Calu3 (cell line): ENCODE measurements at regions not wholly inside any gene's neighbourhood (a gene's known extent, or its start where the extent isn't known, plus 50 kb on each side); places are given as distances from the start of the nearest gene placed in this dataset.

Experiments used
- BruUV-seq: library from RNA; stranded (reverse); fragments of 400-500 nt; replicated peaks from 2 replicates; lab custom pipeline; 2021; lab: Mats Ljungman, UMichigan
- CTCF ChIA-PET: fragments of 300-600 bp; sonication (Branson Sonifier 250); formaldehyde crosslinking; loops from one replicate; lab custom pipeline; 2022; ENCODE audit warnings: antibody characterized with exemption; lab: Charles Lee
- DNase-seq: peaks from one replicate; pipeline ENCODE4 v3.0.0; 2022
- H3K27ac Mint-ChIP-seq: one replicate; pipeline ENCODE4 v1.8.0; 2022; ENCODE audit warnings: mixed read lengths; ENCODE audit not compliant: unreplicated experiment
- H3K27me3 Mint-ChIP-seq: one replicate; pipeline ENCODE4 v1.8.0; 2022; ENCODE audit warnings: mixed read lengths; ENCODE audit not compliant: unreplicated experiment
- H3K36me3 Mint-ChIP-seq: one replicate; pipeline ENCODE4 v1.8.0; 2022; ENCODE audit warnings: mild to moderate bottlenecking, moderate library complexity, mixed read lengths; ENCODE audit not compliant: insufficient read depth, unreplicated experiment
- H3K4me1 Mint-ChIP-seq: one replicate; pipeline ENCODE4 v1.8.0; 2022; ENCODE audit warnings: mild to moderate bottlenecking, low read depth, mixed read lengths; ENCODE audit not compliant: unreplicated experiment
- H3K4me3 Mint-ChIP-seq: one replicate; pipeline ENCODE4 v1.8.0; 2022; ENCODE audit warnings: mild to moderate bottlenecking, low read depth, moderate library complexity, mixed read lengths; ENCODE audit not compliant: unreplicated experiment
- H3K9me3 Mint-ChIP-seq: one replicate; pipeline ENCODE4 v1.8.0; 2022; ENCODE audit warnings: low read depth, mixed read lengths; ENCODE audit not compliant: unreplicated experiment
- intact Hi-C: fragments of 100-400 bp; cut with micrococcal nuclease; formaldehyde crosslinking; loops from one replicate; pipeline ENCODE4 v1.10.0; 2022; ENCODE audit not compliant: unreplicated experiment
- TF ChIP-seq, protein P1 (sequence below): fragments of 200-600 bp; IDR thresholded peaks from one replicate; pipeline ENCODE4 v1.8.0; 2022; ENCODE audit warnings: antibody characterized with exemption; ENCODE audit not compliant: unreplicated experiment

DNA sequence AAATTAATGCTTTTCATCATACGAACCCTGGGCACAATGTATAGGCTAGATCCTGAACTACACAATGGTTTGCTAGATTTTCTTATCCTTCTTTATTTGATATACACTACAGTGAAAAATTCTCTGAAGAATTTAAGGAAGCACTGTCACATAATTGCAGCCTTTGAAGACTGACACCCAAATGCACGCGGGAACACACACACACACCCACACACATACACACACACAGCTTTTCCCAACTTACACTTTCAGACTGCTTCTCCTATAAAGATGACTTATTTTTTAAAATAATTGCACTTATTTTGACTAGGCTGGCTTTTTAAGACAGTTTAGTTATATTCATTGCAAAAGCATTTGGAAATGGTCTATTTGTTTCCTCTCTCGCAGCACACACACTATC is 70.0 kb upstream of the LRRN1 start:
- no peak for DNase-seq
- intact Hi-C loops: no loop called here
- CTCF ChIA-PET: interaction anchor here (0.7 kb wide), 1 partner anchor 20 kb away, joined by 3 read pairs; no protein-coding TSS in a partner anchor
- Mint-ChIP-seq H3K4me1 (no peaks in the 10 kb centered on the region), H3K27me3 (peaks cover 12% of the 10 kb centered on the region), H3K4me3 (no peak overlapping the region), H3K36me3 (no peaks in the 10 kb centered on the region), H3K9me3 (no peaks in the 10 kb centered on the region), H3K27ac (no peak overlapping the region)
- TF ChIP-seq, protein P1, sequence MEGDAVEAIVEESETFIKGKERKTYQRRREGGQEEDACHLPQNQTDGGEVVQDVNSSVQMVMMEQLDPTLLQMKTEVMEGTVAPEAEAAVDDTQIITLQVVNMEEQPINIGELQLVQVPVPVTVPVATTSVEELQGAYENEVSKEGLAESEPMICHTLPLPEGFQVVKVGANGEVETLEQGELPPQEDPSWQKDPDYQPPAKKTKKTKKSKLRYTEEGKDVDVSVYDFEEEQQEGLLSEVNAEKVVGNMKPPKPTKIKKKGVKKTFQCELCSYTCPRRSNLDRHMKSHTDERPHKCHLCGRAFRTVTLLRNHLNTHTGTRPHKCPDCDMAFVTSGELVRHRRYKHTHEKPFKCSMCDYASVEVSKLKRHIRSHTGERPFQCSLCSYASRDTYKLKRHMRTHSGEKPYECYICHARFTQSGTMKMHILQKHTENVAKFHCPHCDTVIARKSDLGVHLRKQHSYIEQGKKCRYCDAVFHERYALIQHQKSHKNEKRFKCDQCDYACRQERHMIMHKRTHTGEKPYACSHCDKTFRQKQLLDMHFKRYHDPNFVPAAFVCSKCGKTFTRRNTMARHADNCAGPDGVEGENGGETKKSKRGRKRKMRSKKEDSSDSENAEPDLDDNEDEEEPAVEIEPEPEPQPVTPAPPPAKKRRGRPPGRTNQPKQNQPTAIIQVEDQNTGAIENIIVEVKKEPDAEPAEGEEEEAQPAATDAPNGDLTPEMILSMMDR: no peak
- no TSS peak for BruUV-seq

DNA sequence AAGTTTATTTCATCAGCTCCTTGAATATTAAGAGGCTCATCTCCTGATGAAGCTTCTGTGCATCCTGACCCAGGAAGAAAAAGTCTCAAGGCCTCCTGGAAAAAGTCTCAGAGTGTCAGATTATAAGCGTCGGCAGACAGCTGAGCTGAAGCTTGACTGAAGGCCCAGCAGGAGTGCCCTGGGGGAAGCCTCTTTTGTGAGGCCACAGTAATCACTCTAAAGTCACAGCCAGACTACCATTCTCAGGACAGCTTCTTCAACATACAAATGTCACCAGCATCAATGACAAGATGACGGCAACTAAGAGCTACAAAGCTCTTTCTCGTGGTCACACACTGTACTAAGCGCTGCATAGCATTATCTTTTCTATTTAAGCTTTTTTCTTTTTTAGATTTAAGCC is 72.7 kb upstream of the LRRN1 start:
- no peak overlapping the region for H3K27ac Mint-ChIP-seq
- H3K4me3 Mint-ChIP-seq: no peak overlapping the region
- no peaks in the 10 kb centered on the region for H3K9me3 Mint-ChIP-seq
- intact Hi-C loops: no loop called here
- no peaks in the 10 kb centered on the region for H3K4me1 Mint-ChIP-seq
- BruUV-seq: no TSS peak
- H3K36me3 Mint-ChIP-seq: no peaks in the 10 kb centered on the region
- CTCF ChIA-PET: no interaction called here
- peaks cover 3% of the 10 kb centered on the region for H3K27me3 Mint-ChIP-seq
- TF ChIP-seq, protein P1: no peak
- no peak for DNase-seq

DNA sequence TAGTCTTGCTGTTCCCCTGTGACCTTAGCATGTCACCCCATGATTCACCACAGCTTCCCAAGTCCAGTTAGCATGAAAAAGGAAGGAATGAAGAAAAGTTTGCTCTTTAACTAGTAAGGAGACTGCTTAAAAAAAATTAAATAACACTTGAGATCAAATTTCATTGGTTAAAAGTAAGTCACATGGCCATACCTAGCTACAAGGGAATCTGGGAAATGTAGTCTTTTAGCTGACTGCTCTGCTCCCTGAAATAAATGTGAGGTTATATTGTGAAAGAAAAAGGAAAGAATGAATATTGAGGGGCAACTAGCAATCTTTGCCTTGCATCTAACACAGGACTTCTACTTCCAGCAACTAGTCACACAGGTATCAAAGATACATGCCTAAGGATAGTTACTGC is 84.7 kb upstream of the LRRN1 start:
- no peak for DNase-seq
- intact Hi-C loops: no loop called here
- H3K4me3 Mint-ChIP-seq: no peak overlapping the region
- TF ChIP-seq, protein P1: no peak
- CTCF ChIA-PET: no interaction called here
- H3K27ac Mint-ChIP-seq: no peak overlapping the region
- H3K36me3 Mint-ChIP-seq: no peaks in the 10 kb centered on the region
- H3K4me1 Mint-ChIP-seq: peaks cover under 1% of the 10 kb centered on the region
- H3K27me3 Mint-ChIP-seq: no peaks in the 10 kb centered on the region
- no TSS peak for BruUV-seq
- peaks cover 5% of the 10 kb centered on the region for H3K9me3 Mint-ChIP-seq

DNA sequence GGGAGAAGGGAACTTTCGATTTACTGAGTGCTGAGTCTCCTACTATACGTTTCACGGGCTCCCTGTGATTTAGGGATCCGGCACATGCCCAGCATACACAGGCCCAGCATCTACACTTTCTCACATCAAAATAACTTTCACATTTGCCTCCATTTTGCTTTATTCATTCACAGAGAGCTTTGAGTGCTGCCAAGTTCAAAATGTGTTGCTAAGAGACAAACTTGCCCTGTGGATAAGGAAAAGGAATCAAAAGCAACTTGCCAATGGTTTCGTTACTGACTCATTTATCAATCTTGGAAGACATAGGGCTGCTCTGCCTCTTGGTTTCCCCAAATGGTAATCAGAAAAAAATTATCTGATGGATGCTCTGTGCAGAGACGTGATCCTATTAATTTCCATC is 86.3 kb upstream of the LRRN1 start:
- intact Hi-C loops: no loop called here
- CTCF ChIA-PET: interaction anchor here (0.6 kb wide), 1 partner anchor 287 kb away, joined by 3 read pairs; no protein-coding TSS in a partner anchor

More for the DNA sequence above, 86.3 kb upstream of the LRRN1 start:
- Mint-ChIP-seq H3K27me3 (no peaks in the 10 kb centered on the region), H3K36me3 (no peaks in the 10 kb centered on the region), H3K9me3 (peaks cover 5% of the 10 kb centered on the region), H3K27ac (no peak overlapping the region), H3K4me1 (peaks cover 13% of the 10 kb centered on the region), H3K4me3 (no peak overlapping the region)
- BruUV-seq: no TSS peak
- DNase-seq: no peak
- TF ChIP-seq, protein P1: no peak
